H1 (cell line): ENCODE measurements at regions not wholly inside any gene's neighbourhood (a gene's known extent, or its start where the extent isn't known, plus 50 kb on each side); places are given as distances from the start of the nearest gene placed in this dataset.

Source experiments
- BRCA1 ChIP-seq: IDR thresholded peaks from 2 replicates; pipeline ENCODE4 v1.6.1; 2012; ENCODE audit warnings: low read depth, low read length, improper control_type of control experiment
- CTCF ChIP-seq, 3 experiments: IDR thresholded peaks; 1 replicate in 2 of 3; 2 replicates in 1 of 3; pipeline versions ENCODE4 v1.5.1 to v1.6.1; 2011; ENCODE audit warnings: low read length in 3 of 3, mild to moderate bottlenecking in 3 of 3, inconsistent platforms in 2 of 3, low read depth in 1 of 3, moderate library complexity in 1 of 3; ENCODE audit not compliant: insufficient read depth in 1 of 3; ENCODE audit errors: control extremely low read depth in 1 of 3
- GABPA ChIP-seq: IDR thresholded peaks from 2 replicates; pipeline ENCODE4 v1.6.1; 2011; ENCODE audit warnings: mild to moderate bottlenecking, low read length, moderate library complexity, borderline replicate concordance; ENCODE audit not compliant: insufficient read depth
- KDM1A ChIP-seq: fragments of 200-600, 300-600 bp; sonication (generic); IDR thresholded peaks from 2 replicates; pipeline ENCODE4 v1.7.1; 2016; ENCODE audit warnings: mild to moderate bottlenecking, low read length, borderline replicate concordance
- KDM5A ChIP-seq: fragments of 200-600 bp; IDR thresholded peaks from 2 replicates; pipeline ENCODE4 v1.7.1; 2012; ENCODE audit warnings: mild to moderate bottlenecking, low read length, inconsistent platforms, mixed read lengths
- PHF8 ChIP-seq: fragments of 200-600 bp; sonication (generic); conservative IDR thresholded peaks from 2 replicates; pipeline ENCODE4 v1.7.1; 2012; ENCODE audit warnings: low read depth, mild to moderate bottlenecking, inconsistent platforms, low read length, moderate library complexity
- POLR2A ChIP-seq, 2 experiments: IDR thresholded peaks; 1 replicate in 1 of 2; 2 replicates in 1 of 2; pipeline ENCODE4 v1.6.1; 2011; ENCODE audit warnings: low read depth in 2 of 2, low read length in 2 of 2, mild to moderate bottlenecking in 2 of 2; ENCODE audit errors: control extremely low read depth in 1 of 2
- POLR2AphosphoS5 ChIP-seq: IDR thresholded peaks from 2 replicates; pipeline ENCODE4 v1.6.1; 2011; ENCODE audit warnings: low read depth, low read length
- SUZ12 ChIP-seq: fragments of 200-600 bp; sonication (generic); IDR thresholded peaks from 2 replicates; pipeline ENCODE4 v1.6.1; 2012; ENCODE audit warnings: mild to moderate bottlenecking, inconsistent platforms, low read length, moderate library complexity, mixed read lengths
- TBP ChIP-seq: IDR thresholded peaks from 2 replicates; pipeline ENCODE4 v1.6.1; 2011; ENCODE audit warnings: low read depth, low read length, improper control_type of control experiment
- YY1 ChIP-seq: IDR thresholded peaks from 2 replicates; pipeline ENCODE4 v1.6.1; 2011; ENCODE audit warnings: low read depth, mild to moderate bottlenecking, low read length

DNA sequence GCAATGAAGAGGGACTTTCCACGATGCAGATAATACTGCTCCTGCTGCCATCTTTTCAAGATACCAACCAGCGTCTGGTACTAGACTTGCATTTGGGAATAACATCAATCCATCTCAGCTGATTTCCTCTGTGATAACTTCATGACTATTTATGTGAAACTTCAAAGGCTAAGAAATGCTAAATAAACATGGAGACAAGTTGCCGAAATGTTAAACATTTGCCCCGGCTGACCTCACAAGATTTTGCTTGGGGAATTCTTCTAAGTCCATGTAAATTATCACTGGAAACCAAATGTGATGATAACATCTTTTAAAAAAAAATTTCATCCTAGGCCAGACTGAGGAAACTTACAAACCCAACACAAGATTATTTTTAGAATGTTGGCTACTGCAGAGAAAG, 185.8 kb upstream of the PRICKLE2 start:
- no peak for TF ChIP-seq KDM5A
- TF ChIP-seq KDM1A = no peak
- TF ChIP-seq POLR2A (IDR thresholded peaks at IDR 0.05; ENCODE audit: control extremely low read depth in 1 of 2, low read depth in 2 of 2, low read length in 2 of 2) = no peak
- TF ChIP-seq CTCF (IDR thresholded peaks at IDR 0.05; ENCODE audit: control extremely low read depth in 1 of 3, insufficient read depth in 1 of 3, low read depth in 1 of 3, low read length in 3 of 3) = no peak
- no peak for TF ChIP-seq SUZ12
- no peak for TF ChIP-seq YY1
- TF ChIP-seq TBP = no peak
- TF ChIP-seq POLR2AphosphoS5 = no peak
- TF ChIP-seq GABPA = no peak
- no peak for TF ChIP-seq BRCA1
- TF ChIP-seq PHF8 = no peak
